HepG2 (cell line): ENCODE measurements at regions not wholly inside any gene's neighbourhood (a gene's known extent, or its start where the extent isn't known, plus 50 kb on each side); places are given as distances from the start of the nearest gene placed in this dataset.

Experiments
- ATAC-seq: fragments of 200-7000 bp; cut with Tn5 transposase; 3 replicates; pipeline ENCODE4 v1.9.1; 2020; ENCODE audit warnings: mild to moderate bottlenecking, moderate library complexity
- BruUV-seq: library from RNA; stranded (reverse); fragments of 400-500 nt; replicated peaks from 2 replicates; lab custom pipeline; 2021; lab: Mats Ljungman, UMichigan
- CTCF ChIA-PET: fragments of 300-600 bp; formaldehyde crosslinking; extraction: SDS; loops from one replicate; lab custom pipeline; 2021; ENCODE audit warnings: low total read pairs, inconsistent platforms, low intra/inter-chr PET ratio; lab: Yijun Ruan, JAX
- POLR2A ChIA-PET: fragments of 350-600 bp; sonication (Branson Sonifier 250); formaldehyde crosslinking; loops from one replicate; lab custom pipeline; 2020; ENCODE audit warnings: antibody characterized with exemption, inconsistent platforms; lab: Yijun Ruan, JAX
- DNase-seq: peaks from one replicate; pipeline ENCODE4 v3.0.0-alpha.2; 2015; ENCODE audit warnings: low spot score
- FAIRE-seq: peaks from 3 replicates; lab custom pipeline; 2011; peaks lifted over from hg19 to GRCh38; lab: Jason Lieb, UNC
- H2AFZ ChIP-seq: one replicate; pipeline ENCODE4 v1.6.1; 2011; ENCODE audit warnings: low read length, inconsistent platforms
- H3K27ac ChIP-seq: fragments of 300-600 bp; 3 replicates; pipeline ENCODE4 v1.8.0; 2011; ENCODE audit warnings: mixed run types, mild to moderate bottlenecking, mixed read lengths, low read length, inconsistent platforms; ENCODE audit not compliant: insufficient read depth; ENCODE audit errors: extremely low read length
- H3K27me3 ChIP-seq, 2 experiments: fragments of 200-600 bp in 1 of 2; 2 replicates in 1 of 2; 3 replicates in 1 of 2; pipeline versions ENCODE4 v1.6.0 to v1.8.0; 2011; ENCODE audit warnings: low read length in 2 of 2, mild to moderate bottlenecking in 2 of 2, moderate library complexity in 2 of 2, inconsistent platforms in 1 of 2; ENCODE audit not compliant: insufficient read depth in 2 of 2, control insufficient read depth in 1 of 2
- H3K36me3 ChIP-seq, 2 experiments: fragments of 200-600 bp in 1 of 2; replicated peaks in 1 of 2; 2 replicates in 1 of 2; 3 replicates in 1 of 2; pipeline versions ENCODE4 v1.5.1 to v1.8.0; 2011; ENCODE audit warnings: low read length in 2 of 2, inconsistent platforms in 1 of 2; ENCODE audit not compliant: insufficient read depth in 2 of 2, control insufficient read depth in 1 of 2
- H3K4me1 ChIP-seq: 2 replicates; pipeline ENCODE4 v1.5.1; 2012; ENCODE audit warnings: low read length, inconsistent platforms; ENCODE audit not compliant: insufficient read depth
- H3K4me2 ChIP-seq: 2 replicates; pipeline ENCODE4 v1.6.0; 2011; ENCODE audit warnings: low read depth, low read length, inconsistent platforms
- H3K4me3 ChIP-seq, 3 experiments: fragments of 200-600 bp in 1 of 3; sonication (generic), shearing (Covaris generic) in 1 of 3; replicated peaks in 1 of 3; 2 replicates each; pipeline ENCODE4 v1.5.1; 2011 to 2016; ENCODE audit warnings: low read length in 3 of 3, inconsistent platforms in 2 of 3, low read depth in 2 of 3, mild to moderate bottlenecking in 2 of 3, control low read depth in 1 of 3, mixed read lengths in 1 of 3; ENCODE audit not compliant: insufficient read depth in 1 of 3
- H3K79me2 ChIP-seq: one replicate; pipeline ENCODE4 v1.6.1; 2011; ENCODE audit warnings: low read length, inconsistent platforms; ENCODE audit not compliant: insufficient read depth
- H3K9ac ChIP-seq: 2 replicates; pipeline ENCODE4 v1.6.0; 2011; ENCODE audit warnings: mild to moderate bottlenecking, low read depth, low read length, inconsistent platforms; ENCODE audit not compliant: insufficient read depth
- H3K9me3 ChIP-seq: 2 replicates; pipeline ENCODE4 v1.5.1; 2012; ENCODE audit warnings: mild to moderate bottlenecking, low read length
- H4K20me1 ChIP-seq: 2 replicates; pipeline ENCODE4 v1.6.0; 2011; ENCODE audit warnings: inconsistent platforms, mild to moderate bottlenecking, low read length, moderate library complexity; ENCODE audit not compliant: insufficient read depth
- DMAP1 ChIP-seq: IDR thresholded peaks from 2 replicates; pipeline ENCODE4 v1.6.1; 2016
- HOXA3 ChIP-seq: sonication (generic); formaldehyde crosslinking; IDR thresholded peaks from 2 replicates; pipeline ENCODE4 v1.5.0; 2020; ENCODE audit warnings: missing genetic modification reagents
- JUND ChIP-seq: sonication (generic); formaldehyde crosslinking; IDR thresholded peaks from 2 replicates; pipeline ENCODE4 v1.8.0; 2022; ENCODE audit warnings: mild to moderate bottlenecking, missing genetic modification reagents
- ZNF230 ChIP-seq: sonication (generic); formaldehyde crosslinking; IDR thresholded peaks from 2 replicates; pipeline ENCODE4 v1.4.0; 2020; ENCODE audit warnings: mild to moderate bottlenecking, missing genetic modification reagents
- ZNF562 ChIP-seq: sonication (generic); formaldehyde crosslinking; IDR thresholded peaks from 2 replicates; pipeline ENCODE4 v1.8.0; 2022; ENCODE audit warnings: missing genetic modification reagents, borderline replicate concordance
- WGBS: methylation state at CpG from one replicate; pipeline ENCODE4 v1.1.6; 2017; ENCODE audit warnings: low lambda C conversion rate; 5-methylcytosine and 5-hydroxymethylcytosine counted together
- in situ Hi-C: cut with HindIII; loops from 2 replicates; pipeline ENCODE4 v1.10.0; 2017; ENCODE audit warnings: low pct_unique_long_range_greater_than_20kb; ENCODE audit not compliant: extremely low pct_ligation_motif_present
- intact Hi-C: fragments of 100-400 bp; cut with micrococcal nuclease; formaldehyde crosslinking; loops from one replicate; pipeline ENCODE4 v1.10.0; 2022; ENCODE audit not compliant: unreplicated experiment
- TF ChIP-seq, protein P1 (sequence below): sonication (generic); formaldehyde crosslinking; IDR thresholded peaks from 2 replicates; pipeline ENCODE4 v1.5.0; 2020; ENCODE audit warnings: mild to moderate bottlenecking, missing genetic modification reagents
- TF ChIP-seq, protein P2 (sequence below): sonication (generic); formaldehyde crosslinking; IDR thresholded peaks from 2 replicates; pipeline ENCODE4 v1.4.0; 2020; ENCODE audit warnings: missing genetic modification reagents
- TF ChIP-seq, protein P3 (sequence below): IDR thresholded peaks from 2 replicates; pipeline ENCODE4 v1.6.1; 2018; ENCODE audit warnings: missing genetic modification reagents

DNA sequence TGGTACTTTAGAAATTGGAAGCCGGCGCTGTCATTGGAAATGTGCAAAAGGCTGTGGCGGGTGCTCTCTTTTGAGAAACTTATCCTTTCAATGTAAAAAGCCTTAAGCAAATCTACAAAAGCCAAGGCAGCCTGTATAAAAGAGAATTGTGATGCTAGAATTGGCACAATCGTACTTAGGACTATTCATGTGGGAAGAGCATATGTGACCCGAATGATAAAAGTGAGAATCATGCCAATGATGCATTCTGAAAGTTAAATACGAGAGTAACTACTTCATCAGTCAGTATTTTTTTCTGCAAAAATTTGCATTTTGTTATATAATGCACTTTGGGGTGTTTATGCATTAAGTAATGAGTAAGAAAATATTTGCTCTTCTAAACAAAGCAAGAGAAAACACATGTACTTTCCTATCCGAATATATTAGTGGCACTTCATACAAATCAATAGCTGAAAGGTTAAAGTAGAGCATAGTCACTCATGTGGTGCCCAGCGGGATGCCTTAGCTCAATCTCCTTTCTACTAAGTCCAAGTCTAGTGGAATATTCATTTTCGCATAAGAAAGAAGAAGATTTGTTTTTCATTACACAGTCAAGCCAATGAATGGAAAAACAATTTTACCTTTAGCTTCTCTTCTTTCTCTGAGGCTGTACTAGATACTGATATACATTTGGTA, 1256.6 kb upstream of the B3GALT2 start (continued):
- TF ChIP-seq, protein P1, sequence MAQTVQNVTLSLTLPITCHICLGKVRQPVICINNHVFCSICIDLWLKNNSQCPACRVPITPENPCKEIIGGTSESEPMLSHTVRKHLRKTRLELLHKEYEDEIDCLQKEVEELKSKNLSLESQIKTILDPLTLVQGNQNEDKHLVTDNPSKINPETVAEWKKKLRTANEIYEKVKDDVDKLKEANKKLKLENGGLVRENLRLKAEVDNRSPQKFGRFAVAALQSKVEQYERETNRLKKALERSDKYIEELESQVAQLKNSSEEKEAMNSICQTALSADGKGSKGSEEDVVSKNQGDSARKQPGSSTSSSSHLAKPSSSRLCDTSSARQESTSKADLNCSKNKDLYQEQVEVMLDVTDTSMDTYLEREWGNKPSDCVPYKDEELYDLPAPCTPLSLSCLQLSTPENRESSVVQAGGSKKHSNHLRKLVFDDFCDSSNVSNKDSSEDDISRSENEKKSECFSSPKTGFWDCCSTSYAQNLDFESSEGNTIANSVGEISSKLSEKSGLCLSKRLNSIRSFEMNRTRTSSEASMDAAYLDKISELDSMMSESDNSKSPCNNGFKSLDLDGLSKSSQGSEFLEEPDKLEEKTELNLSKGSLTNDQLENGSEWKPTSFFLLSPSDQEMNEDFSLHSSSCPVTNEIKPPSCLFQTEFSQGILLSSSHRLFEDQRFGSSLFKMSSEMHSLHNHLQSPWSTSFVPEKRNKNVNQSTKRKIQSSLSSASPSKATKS (CRISPR knock-in tag), result no peak

DNA sequence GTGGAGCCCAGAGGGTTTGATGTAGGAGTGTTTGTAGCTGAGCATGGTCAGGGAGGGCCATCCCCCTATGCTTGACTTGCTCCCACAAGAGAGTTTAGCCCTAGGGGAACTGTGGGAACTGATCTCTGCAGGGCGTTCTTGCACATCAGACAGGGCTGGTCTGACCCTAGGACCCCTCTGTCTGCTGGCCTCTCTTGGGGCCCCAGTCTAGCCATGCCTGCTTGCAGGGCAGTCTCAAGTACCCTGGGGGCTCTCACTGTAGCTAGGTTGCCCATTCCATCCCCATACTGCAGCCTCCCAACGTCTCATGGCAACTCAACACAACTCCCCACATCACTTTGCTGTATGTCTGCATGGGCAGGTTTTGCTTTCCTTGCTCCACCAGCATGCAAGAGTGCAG, 1250.7 kb upstream of the B3GALT2 start:
- Histone ChIP-seq H3K27ac (no peak overlapping the region), H3K4me1 (no peaks in the 10 kb centered on the region), H2AFZ (no peak overlapping the region), H4K20me1 (no peaks in the 10 kb centered on the region), H3K79me2 (no peaks in the 10 kb centered on the region), H3K36me3 (no peaks in the 10 kb centered on the region), H3K9ac (no peak overlapping the region), H3K27me3 (no peaks in the 10 kb centered on the region), H3K4me3 (no peak overlapping the region), H3K4me2 (no peak overlapping the region), H3K9me3 (no peaks in the 10 kb centered on the region)
- ChIA-PET CTCF (no interaction called here), POLR2A (no interaction called here)
- DNase-seq (no peak), FAIRE-seq (no peak), ATAC-seq (no peak)
- 22% methylated on average over 1 of the region's 2 CpGs for WGBS
- TF ChIP-seq, protein P2, sequence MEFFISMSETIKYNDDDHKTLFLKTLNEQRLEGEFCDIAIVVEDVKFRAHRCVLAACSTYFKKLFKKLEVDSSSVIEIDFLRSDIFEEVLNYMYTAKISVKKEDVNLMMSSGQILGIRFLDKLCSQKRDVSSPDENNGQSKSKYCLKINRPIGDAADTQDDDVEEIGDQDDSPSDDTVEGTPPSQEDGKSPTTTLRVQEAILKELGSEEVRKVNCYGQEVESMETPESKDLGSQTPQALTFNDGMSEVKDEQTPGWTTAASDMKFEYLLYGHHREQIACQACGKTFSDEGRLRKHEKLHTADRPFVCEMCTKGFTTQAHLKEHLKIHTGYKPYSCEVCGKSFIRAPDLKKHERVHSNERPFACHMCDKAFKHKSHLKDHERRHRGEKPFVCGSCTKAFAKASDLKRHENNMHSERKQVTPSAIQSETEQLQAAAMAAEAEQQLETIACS (CRISPR knock-in tag), result no peak
- no peak for TF ChIP-seq HOXA3 (CRISPR knock-in tag)
- TF ChIP-seq, protein P3, sequence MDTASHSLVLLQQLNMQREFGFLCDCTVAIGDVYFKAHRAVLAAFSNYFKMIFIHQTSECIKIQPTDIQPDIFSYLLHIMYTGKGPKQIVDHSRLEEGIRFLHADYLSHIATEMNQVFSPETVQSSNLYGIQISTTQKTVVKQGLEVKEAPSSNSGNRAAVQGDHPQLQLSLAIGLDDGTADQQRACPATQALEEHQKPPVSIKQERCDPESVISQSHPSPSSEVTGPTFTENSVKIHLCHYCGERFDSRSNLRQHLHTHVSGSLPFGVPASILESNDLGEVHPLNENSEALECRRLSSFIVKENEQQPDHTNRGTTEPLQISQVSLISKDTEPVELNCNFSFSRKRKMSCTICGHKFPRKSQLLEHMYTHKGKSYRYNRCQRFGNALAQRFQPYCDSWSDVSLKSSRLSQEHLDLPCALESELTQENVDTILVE, result no peak
- TF ChIP-seq JUND (CRISPR knock-in tag), result no peak
- no peak for TF ChIP-seq ZNF230 (CRISPR knock-in tag)
- TF ChIP-seq DMAP1 (CRISPR knock-in tag), result no peak
- no peak for TF ChIP-seq ZNF562 (CRISPR knock-in tag)
- in situ Hi-C loops (no loop called here), intact Hi-C loops (no loop called here)
- no TSS peak for BruUV-seq
